ENCODE measurements at regions not wholly inside any gene's neighbourhood (a gene's known extent, or its start where the extent isn't known, plus 50 kb on each side); places are given as distances from the start of the nearest gene placed in this dataset.

- DNase-seq (ENCODE audit: low spot score): no peak
These were observed 217.4 kb upstream of the RTL1 start for GRCh38 chr14:101120641-101121507.

- DNase-seq (ENCODE audit: low spot score): no peak
These were observed 218.1 kb upstream of the RTL1 start for GRCh38 chr14:101121508-101122139.

DNA sequence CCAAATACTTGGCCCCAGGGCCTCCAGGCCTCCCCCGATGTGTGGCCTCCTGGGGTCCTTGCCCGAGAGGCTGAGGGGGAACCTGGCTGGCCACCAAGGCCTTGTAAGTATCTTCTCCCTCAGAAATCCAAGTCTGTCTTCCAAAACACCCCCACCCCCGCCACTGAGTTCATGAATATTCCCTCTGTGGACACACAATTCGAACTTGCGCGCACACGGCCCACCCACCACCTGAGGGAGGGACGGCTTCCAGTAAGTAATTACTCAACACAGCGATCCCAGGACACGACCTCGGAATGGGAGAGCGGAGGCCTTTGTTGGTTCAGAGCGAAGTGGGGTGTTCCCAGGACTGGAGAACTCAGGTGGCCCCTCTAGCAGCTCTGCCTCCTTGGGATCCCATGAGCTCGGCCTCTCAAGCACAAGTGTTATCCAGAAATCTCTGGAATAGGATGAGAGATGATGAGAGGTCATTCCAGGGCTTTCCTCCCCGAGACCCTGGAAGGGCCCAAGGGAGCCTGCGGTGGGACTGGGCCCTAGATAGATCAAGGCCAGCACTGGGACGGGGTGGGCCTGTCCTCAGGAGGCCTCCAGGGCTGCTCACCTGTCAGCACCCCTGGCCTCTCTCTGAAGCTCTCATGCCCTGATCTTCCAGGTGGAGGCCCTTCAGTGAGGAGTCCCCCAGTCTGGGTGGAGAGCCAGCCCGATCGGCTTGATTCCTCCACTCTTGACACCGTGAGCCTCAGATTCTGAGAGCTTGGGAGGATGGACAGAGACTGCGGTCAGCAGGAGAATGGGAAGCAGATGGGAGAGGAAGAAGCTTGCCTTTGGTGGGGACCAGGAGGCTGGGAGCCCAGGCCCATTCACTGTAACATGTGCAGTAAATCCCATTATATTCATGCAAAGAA is 219.0 kb upstream of the RTL1 start:
- no peak for DNase-seq (ENCODE audit: low spot score)

- DNase-seq (ENCODE audit: low spot score): no peak
These were observed 220.3 kb upstream of the RTL1 start for GRCh38 chr14:101123618-101124510.

DNA sequence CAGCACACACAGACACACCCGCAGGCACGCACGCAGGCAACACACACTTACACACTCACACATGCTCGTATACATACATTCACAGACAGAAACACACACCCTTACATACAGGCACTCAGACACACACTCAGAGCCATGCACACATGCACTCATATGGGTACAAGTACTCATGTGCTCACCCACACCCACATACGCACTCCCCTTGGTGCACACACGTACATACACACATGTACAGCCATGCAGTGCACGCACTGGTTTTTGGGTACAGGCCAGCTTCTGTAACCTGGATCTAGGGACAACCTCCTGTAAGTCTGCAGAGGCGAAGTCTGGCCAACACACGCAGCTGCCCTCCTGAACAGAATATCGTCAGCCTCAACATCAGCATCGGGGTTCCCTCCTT is 221.3 kb upstream of the RTL1 start:
- DNase-seq (ENCODE audit: low spot score): no peak

- no peak for DNase-seq (ENCODE audit: low spot score)
These were observed 221.8 kb upstream of the RTL1 start for GRCh38 chr14:101125313-101125712.

DNA sequence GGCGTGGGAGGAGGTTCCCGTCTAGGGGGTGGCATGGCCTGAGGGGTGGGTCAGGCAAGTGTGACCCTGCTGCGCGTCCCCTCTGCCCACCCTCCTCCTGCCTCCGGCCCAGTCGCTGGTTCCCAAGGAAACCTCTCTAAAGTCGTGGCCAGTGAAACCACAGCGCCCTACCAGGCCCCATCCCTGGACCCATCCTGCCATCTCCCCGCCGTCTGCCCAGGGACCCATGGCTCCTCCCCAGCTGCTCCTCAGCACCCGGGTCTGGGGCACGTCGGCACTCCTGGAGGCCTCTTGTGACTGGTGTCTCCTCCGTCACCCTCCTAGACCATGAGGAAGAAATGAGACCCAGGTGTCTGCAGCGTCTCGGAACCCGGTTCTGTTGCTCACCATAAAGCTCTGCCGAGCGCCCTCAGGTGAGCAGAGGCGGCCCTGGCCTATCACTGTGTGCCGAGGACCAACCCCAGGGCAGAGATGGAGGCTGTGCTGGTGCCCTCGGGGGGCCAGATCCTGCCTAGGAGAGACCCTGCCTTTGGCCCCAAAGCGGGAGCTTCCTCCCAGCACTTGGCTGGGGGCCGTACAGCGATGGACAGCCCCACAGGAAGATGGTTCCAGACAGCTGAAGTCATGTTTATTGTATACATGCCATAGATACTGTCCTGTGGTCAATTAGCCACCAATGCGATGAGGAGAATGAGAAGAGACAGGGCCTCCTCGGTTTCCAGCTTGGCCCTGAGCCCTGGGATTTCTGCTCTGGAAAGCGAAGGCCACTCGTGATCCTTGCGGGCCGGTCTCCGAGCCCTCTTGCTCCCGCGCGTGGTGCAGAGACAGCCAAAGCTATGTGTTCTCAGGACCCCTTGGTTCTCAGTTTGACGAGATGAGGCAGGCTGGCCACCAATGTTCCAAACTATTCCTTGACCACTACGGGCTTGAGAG is 222.5 kb upstream of the RTL1 start:
- no peak for DNase-seq (ENCODE audit: low spot score)

GRCh38 chr14:101126731-101127130 is 223.2 kb upstream of the RTL1 start:
- DNase-seq (ENCODE audit: low spot score): no peak

DNA sequence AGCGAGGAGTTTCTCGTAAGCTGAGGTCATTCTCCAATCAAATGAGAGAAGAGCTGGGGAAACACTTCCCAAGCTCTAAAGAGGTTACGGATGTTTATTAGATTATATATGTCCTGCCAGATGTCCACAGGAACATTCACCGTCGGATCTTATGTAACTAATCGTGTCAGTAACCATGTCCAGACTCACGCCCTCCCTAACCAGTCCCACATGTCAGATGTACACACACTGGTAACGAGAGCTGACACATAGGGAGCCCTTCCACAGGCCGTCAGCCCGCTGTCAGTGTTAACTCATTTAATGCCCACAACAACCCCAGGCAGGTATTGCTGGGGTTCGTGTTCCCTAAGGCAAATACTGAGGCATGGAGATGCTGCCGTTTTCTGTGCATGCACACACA is 223.7 kb upstream of the RTL1 start:
- no peak for DNase-seq (ENCODE audit: low spot score)

DNA sequence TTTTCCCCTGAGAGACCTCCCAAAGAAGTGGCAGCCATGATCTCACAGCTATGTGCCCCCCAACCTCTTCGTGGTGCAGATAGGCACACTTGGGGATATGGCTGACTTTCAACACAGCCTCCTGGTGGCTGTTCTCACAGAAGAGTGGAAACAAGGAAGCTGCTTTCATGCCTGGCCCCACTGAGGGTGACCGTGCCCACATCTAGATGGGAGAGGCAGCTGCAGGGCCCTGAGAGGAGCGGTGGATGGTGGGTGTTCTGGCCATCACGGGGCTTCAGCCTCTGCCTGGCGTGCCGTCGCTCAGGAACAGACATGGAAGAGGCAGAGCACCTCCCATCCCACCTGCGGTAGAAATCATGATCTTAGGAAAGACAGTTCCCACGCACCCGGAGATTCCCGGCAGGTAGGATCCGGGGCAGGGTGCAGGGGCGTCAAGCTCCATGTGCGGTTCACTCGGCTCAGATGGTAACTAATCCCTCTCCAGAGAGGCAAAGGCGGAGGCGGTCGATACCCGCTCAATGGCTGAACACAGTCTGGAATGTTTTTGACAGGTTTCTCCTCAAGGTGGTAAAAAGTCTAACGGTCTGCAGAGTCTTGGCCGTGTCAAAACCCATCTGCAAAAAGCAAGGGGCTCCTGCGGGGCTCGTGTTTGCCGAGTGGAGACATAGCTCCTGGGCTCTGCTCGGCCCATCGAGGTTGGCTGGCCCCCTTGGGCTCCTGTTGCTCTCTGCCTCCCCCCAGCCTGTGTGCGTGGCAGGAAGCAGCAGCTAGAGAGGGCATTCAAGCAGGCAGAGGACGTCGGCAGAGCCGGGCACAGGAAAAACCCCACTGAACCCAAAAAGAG is 225.2 kb upstream of the RTL1 start:
- no peak for DNase-seq (ENCODE audit: low spot score)

DNA sequence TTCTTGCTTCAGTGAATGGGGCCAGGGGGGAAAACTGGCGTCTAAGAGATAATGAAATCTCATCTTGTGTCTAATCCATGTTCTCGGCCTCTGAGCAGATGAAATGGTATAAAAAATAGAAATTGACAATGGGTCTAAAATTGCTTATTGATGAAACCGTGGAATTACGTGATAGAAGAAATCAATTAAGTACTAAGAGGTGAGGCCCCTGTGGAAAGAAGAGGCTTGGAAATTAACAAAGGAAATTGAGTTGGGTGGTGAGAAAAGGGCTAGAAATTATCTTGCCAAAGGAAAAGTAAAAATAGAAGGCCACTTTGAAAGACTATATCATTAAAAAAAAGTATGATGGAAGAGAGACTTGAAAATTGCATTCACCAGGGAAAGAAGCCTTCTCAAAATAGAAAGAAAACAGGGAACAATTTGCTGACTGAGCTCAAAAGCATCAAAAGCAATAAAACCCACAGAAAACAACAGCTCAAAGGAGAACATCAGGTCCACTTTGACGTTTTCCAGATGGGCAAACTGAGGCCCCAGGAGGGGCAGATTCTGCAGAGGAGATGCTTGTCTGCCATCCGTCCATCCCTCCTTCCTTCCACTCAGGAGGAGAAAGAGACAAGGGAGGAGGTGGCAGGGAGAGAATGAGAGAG is 226.1 kb upstream of the RTL1 start:
- DNase-seq (ENCODE audit: low spot score): no peak

DNA sequence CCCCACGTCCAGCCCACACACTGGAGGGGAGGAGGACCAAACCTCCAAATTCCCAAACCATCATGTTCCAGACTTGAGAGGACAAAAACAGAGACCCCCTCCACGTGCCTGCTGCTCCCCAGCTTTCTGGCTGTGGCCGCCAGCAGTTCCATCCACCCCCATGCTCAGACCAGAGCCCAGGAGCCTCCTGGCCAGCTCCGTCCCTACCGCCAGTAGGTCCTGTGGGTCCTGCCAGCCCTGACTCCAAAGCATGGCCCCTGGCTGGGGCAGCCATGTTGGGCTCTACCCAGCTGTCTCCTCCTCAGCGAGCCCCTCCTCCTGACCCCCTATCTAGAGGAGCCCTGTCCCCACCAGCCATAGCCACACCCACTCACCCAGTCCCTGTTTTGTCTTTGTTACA is 227.3 kb upstream of the RTL1 start:
- no peak for DNase-seq (ENCODE audit: low spot score)

- no peak for DNase-seq (ENCODE audit: low spot score)
These were observed 228.0 kb upstream of the RTL1 start for GRCh38 chr14:101131451-101131916.

GRCh38 chr14:101132051-101132571 is 228.6 kb upstream of the RTL1 start:
- DNase-seq (ENCODE audit: low spot score): no peak

DNA sequence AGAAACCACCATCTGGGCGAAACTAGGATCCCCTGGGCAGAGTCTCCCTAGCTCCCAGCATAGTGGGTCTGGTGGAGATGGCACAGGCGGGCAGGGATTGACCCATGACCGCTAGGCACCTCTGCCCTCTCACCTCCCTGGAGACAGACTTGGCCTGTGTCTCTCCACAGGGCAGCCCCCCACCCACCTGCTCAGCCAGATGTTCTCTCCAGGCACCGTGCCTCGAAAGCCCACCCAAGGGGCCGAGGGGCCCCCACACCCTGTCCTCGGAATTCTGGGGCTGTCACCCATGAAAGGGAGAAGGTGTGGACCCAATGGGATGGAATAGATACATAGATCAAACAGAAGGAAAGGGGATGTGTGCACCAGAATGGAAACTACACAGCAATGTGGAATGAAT is 229.1 kb upstream of the RTL1 start:
- DNase-seq (ENCODE audit: low spot score): no peak

DNA sequence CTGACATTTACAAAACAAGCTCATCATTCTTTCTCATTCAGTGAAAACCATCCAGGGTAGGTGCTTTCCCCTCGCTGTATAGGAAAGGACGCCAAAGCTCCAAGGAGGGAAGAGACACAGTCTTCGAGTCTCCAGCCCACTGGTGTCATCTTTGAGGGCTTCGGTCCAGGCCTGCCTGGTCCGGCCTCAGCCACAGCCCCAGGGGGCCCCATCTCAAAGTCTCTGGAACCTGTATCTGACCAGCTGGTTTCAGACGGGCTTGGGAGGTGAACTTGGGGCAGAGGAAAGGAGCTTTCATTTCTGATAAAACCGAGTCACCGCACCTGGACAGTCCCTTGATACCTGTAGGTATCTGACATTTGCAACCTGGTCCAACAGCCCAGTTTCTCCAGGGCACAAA is 229.5 kb upstream of the RTL1 start:
- no peak for DNase-seq (ENCODE audit: low spot score)

- no peak for DNase-seq (ENCODE audit: low spot score)
These were observed 230.7 kb upstream of the RTL1 start for GRCh38 chr14:101134161-101134631.

GRCh38 chr14:101134851-101135433 is 231.4 kb upstream of the RTL1 start:
- DNase-seq (ENCODE audit: low spot score): no peak
